SK-N-SH (cell line): ENCODE measurements at regions not wholly inside any gene's neighbourhood (a gene's known extent, or its start where the extent isn't known, plus 50 kb on each side); places are given as distances from the start of the nearest gene placed in this dataset.

ENCODE experiments used
- CTCF ChIA-PET: fragments of 300-600, 350-600 bp; formaldehyde crosslinking; extraction: SDS; loops from one replicate; lab custom pipeline; 2021; lab: Yijun Ruan, JAX
- POLR2A ChIA-PET: fragments of 350-600 bp; sonication (Branson Sonifier 250); formaldehyde crosslinking; extraction: SDS; loops from one replicate; lab custom pipeline; 2020; ENCODE audit warnings: antibody characterized with exemption, inconsistent platforms; lab: Yijun Ruan, JAX
- DNase-seq: peaks from one replicate; pipeline ENCODE4 v3.0.0; 2012
- H2AFZ ChIP-seq: fragments of 200-600 bp; sonication (generic); 2 replicates; pipeline ENCODE4 v1.8.1; 2016; ENCODE audit warnings: antibody characterized with exemption, mild to moderate bottlenecking, low read depth
- H3F3A ChIP-seq: fragments of 200-600 bp; sonication (generic); replicated peaks from 2 replicates; pipeline ENCODE3; 2016; ENCODE audit warnings: antibody characterized with exemption, mild to moderate bottlenecking; ENCODE audit not compliant: insufficient read depth
- H3K27ac ChIP-seq, 2 experiments: fragments of 200-500 bp in 1 of 2; fragments of 200-600 bp in 1 of 2; sonication (Bioruptor generic) in 1 of 2; sonication (generic), shearing (Covaris generic) in 1 of 2; 2 replicates each; pipeline versions ENCODE4 v1.5.1 to v1.6.1; 2014 to 2016; ENCODE audit warnings: low read depth in 2 of 2, inconsistent platforms in 1 of 2, low read length in 1 of 2, mild to moderate bottlenecking in 1 of 2, mixed read lengths in 1 of 2
- H3K27me3 ChIP-seq: fragments of 200-600 bp; sonication (generic), shearing (Covaris generic); 2 replicates; pipeline ENCODE4 v1.6.1; 2016; ENCODE audit warnings: mixed run types; ENCODE audit not compliant: insufficient read depth
- H3K36me3 ChIP-seq, 2 experiments: fragments of 200-500 bp in 1 of 2; fragments of 200-600 bp in 1 of 2; sonication (Bioruptor generic) in 1 of 2; sonication (generic) in 1 of 2; replicated peaks in 1 of 2; 2 replicates each; pipeline versions ENCODE3 to v1.5.1; 2014 to 2016; ENCODE audit warnings: low read length in 1 of 2, mild to moderate bottlenecking in 1 of 2; ENCODE audit not compliant: insufficient read depth in 2 of 2, control insufficient read depth in 1 of 2
- H3K4me1 ChIP-seq, 2 experiments: fragments of 200-500 bp in 1 of 2; fragments of 200-600 bp in 1 of 2; sonication (Bioruptor generic) in 1 of 2; sonication (generic), shearing (Covaris generic) in 1 of 2; 2 replicates each; pipeline versions ENCODE4 v1.5.1 to v1.6.1; 2014 to 2016; ENCODE audit warnings: low read depth in 1 of 2, low read length in 1 of 2, mixed run types in 1 of 2; ENCODE audit not compliant: insufficient read depth in 2 of 2, control insufficient read depth in 1 of 2
- H3K4me2 ChIP-seq: fragments of 200-600 bp; sonication (generic), shearing (Covaris generic); 2 replicates; pipeline ENCODE4 v1.6.1; 2017; ENCODE audit warnings: mixed run types
- H3K4me3 ChIP-seq, 2 experiments: fragments of 200-500 bp in 1 of 2; fragments of 200-600 bp in 1 of 2; sonication (Bioruptor generic) in 1 of 2; sonication (generic), shearing (Covaris generic) in 1 of 2; 2 replicates each; pipeline versions ENCODE4 v1.5.1 to v1.8.1; 2014 to 2016; ENCODE audit warnings: low read depth in 2 of 2, inconsistent platforms in 1 of 2, low read length in 1 of 2, mild to moderate bottlenecking in 1 of 2, mixed read lengths in 1 of 2, moderate library complexity in 1 of 2
- H3K79me2 ChIP-seq: fragments of 200-600 bp; sonication (generic); 2 replicates; pipeline ENCODE4 v1.8.1; 2017; ENCODE audit warnings: mild to moderate bottlenecking; ENCODE audit not compliant: insufficient read depth
- H3K9ac ChIP-seq: fragments of 200-600 bp; sonication (generic); 2 replicates; pipeline ENCODE4 v1.6.1; 2017; ENCODE audit warnings: mixed run types
- H3K9me2 ChIP-seq: fragments of 200-600 bp; sonication (generic); 2 replicates; pipeline ENCODE4 v1.6.1; 2017; ENCODE audit warnings: mixed run types
- H3K9me3 ChIP-seq: fragments of 200-600 bp; sonication (generic); 2 replicates; pipeline ENCODE4 v1.6.1; 2017; ENCODE audit warnings: mixed run types, mild to moderate bottlenecking, moderate library complexity
- H4K20me1 ChIP-seq: fragments of 200-600 bp; sonication (generic); 2 replicates; pipeline ENCODE4 v1.6.1; 2017; ENCODE audit warnings: mild to moderate bottlenecking, mixed run types; ENCODE audit not compliant: insufficient read depth
- ELF1 ChIP-seq: IDR thresholded peaks from 2 replicates; pipeline ENCODE4 v1.4.0; 2012
- FOXJ3 ChIP-seq: sonication (generic); formaldehyde crosslinking; IDR thresholded peaks from 2 replicates; pipeline ENCODE4 v1.5.1; 2020; ENCODE audit warnings: mild to moderate bottlenecking, missing genetic modification reagents
- FOXM1 ChIP-seq: IDR thresholded peaks from 2 replicates; pipeline ENCODE4 v1.4.0; 2012; ENCODE audit warnings: low read depth, mild to moderate bottlenecking
- GABPA ChIP-seq: IDR thresholded peaks from 2 replicates; pipeline ENCODE4 v1.4.0; 2012; ENCODE audit warnings: low read depth, mild to moderate bottlenecking
- POLR2AphosphoS5 ChIP-seq: IDR thresholded peaks from 2 replicates; pipeline ENCODE4 v1.6.1; 2012; ENCODE audit warnings: low read depth, low read length
- REST ChIP-seq: IDR thresholded peaks from 2 replicates; pipeline ENCODE4 v1.6.1; 2012; ENCODE audit warnings: mild to moderate bottlenecking, low read depth, low read length, moderate library complexity
- RXRA ChIP-seq: IDR thresholded peaks from 2 replicates; pipeline ENCODE4 v1.4.0; 2012; ENCODE audit warnings: low read depth, mild to moderate bottlenecking, borderline replicate concordance
- TAF1 ChIP-seq: IDR thresholded peaks from 2 replicates; pipeline ENCODE4 v1.6.1; 2012; ENCODE audit warnings: low read depth, mild to moderate bottlenecking, low read length, moderate library complexity, borderline replicate concordance
- TCF12 ChIP-seq: IDR thresholded peaks from 2 replicates; pipeline ENCODE4 v1.4.0; 2012
- USF1 ChIP-seq: IDR thresholded peaks from 2 replicates; pipeline ENCODE4 v1.4.0; 2012; ENCODE audit warnings: low read depth, borderline replicate concordance
- WGBS: methylation state at CpG from one replicate; pipeline ENCODE4 v1.1.6; 2017; ENCODE audit warnings: low lambda C conversion rate; 5-methylcytosine and 5-hydroxymethylcytosine counted together

- H3K4me1 ChIP-seq, result no peaks in the 10 kb centered on the region
These were observed 246.7 kb downstream of the CD109 start for GRCh38 chr6:73942592-73943186.

GRCh38 chr6:73941892-73942291 lies 245.9 kb downstream of the CD109 start:
- Histone ChIP-seq H3K4me3 (no peak overlapping the region), H3K27me3 (no peaks in the 10 kb centered on the region), H3F3A (no peaks in the 10 kb centered on the region), H2AFZ (no peak overlapping the region), H3K27ac (no peak overlapping the region), H3K9me3 (no peaks in the 10 kb centered on the region), H3K9ac (no peak overlapping the region), H3K36me3 (no peaks in the 10 kb centered on the region), H3K4me2 (no peak overlapping the region), H3K4me1 (no peaks in the 10 kb centered on the region), H3K9me2 (no peaks in the 10 kb centered on the region), H4K20me1 (no peaks in the 10 kb centered on the region), H3K79me2 (no peaks in the 10 kb centered on the region)
- TF ChIP-seq TAF1 (no peak), USF1 (no peak), REST (no peak), GABPA (no peak), FOXM1 (no peak)
- POLR2A ChIA-PET, result no interaction called here
- no peak for DNase-seq
- CTCF ChIA-PET, result no interaction called here

More at GRCh38 chr6:73942592-73943186, 246.7 kb downstream of the CD109 start:
- Histone ChIP-seq H3K9me3 (no peaks in the 10 kb centered on the region), H3K36me3 (no peaks in the 10 kb centered on the region), H3K4me3 (no peak overlapping the region), H2AFZ (no peak overlapping the region), H3K9me2 (no peaks in the 10 kb centered on the region), H3K9ac (no peak overlapping the region), H3F3A (no peaks in the 10 kb centered on the region), H4K20me1 (no peaks in the 10 kb centered on the region), H3K4me2 (no peak overlapping the region), H3K27me3 (no peaks in the 10 kb centered on the region), H3K79me2 (no peaks in the 10 kb centered on the region), H3K27ac (no peak overlapping the region)
- 10% methylated on average over 3 of the region's 3 CpGs for WGBS
- ChIA-PET CTCF (no interaction called here), POLR2A (no interaction called here)
- no peak for TF ChIP-seq TAF1
- no peak for TF ChIP-seq ELF1
- TF ChIP-seq REST, result no peak
- no peak for TF ChIP-seq FOXJ3 (CRISPR knock-in tag)
- TF ChIP-seq POLR2AphosphoS5, result no peak
- TF ChIP-seq TCF12, result peak; percentile 16; the same call in 1 of the 2 replicates
- TF ChIP-seq RXRA, result no peak
- TF ChIP-seq FOXM1, result no peak
- DNase-seq, result no peak
